KMS-11 (cell line): ENCODE measurements at regions not wholly inside any gene's neighbourhood (a gene's known extent, or its start where the extent isn't known, plus 50 kb on each side); places are given as distances from the start of the nearest gene placed in this dataset.

Experiments
- H2AFZ ChIP-seq: fragments of 200-600 bp; sonication (generic); 2 replicates; pipeline ENCODE4 v1.6.1; 2016; ENCODE audit warnings: antibody characterized with exemption, mixed run types, low read depth
- H3K27ac ChIP-seq: fragments of 200-600 bp; sonication (generic); 2 replicates; pipeline ENCODE4 v1.6.1; 2016; ENCODE audit warnings: mild to moderate bottlenecking, mixed run types
- H3K27me3 ChIP-seq: fragments of 200-600 bp; sonication (generic); 2 replicates; pipeline ENCODE4 v1.6.1; 2017; ENCODE audit warnings: mild to moderate bottlenecking, low read depth, mixed run types, moderate library complexity; ENCODE audit not compliant: insufficient read depth
- H3K36me3 ChIP-seq: fragments of 200-600 bp; sonication (generic); 2 replicates; pipeline ENCODE4 v1.6.1; 2017; ENCODE audit warnings: mild to moderate bottlenecking, mixed run types; ENCODE audit not compliant: insufficient read depth
- H3K4me1 ChIP-seq: fragments of 200-600 bp; sonication (generic); 2 replicates; pipeline ENCODE4 v1.6.1; 2016; ENCODE audit warnings: mild to moderate bottlenecking, low read depth, mixed run types; ENCODE audit not compliant: poor library complexity, severe bottlenecking
- H3K4me2 ChIP-seq: fragments of 200-600 bp; sonication (generic); 2 replicates; pipeline ENCODE4 v1.7.0; 2016; ENCODE audit warnings: mild to moderate bottlenecking, mixed run types
- H3K4me3 ChIP-seq: fragments of 200-600 bp; sonication (generic); IDR thresholded peaks from 2 replicates; pipeline ENCODE4 v1.6.1; 2017; ENCODE audit warnings: low read depth, low read length, mixed read lengths; ENCODE audit not compliant: insufficient read depth
- H3K79me2 ChIP-seq: fragments of 200-600 bp; sonication (generic); 2 replicates; pipeline ENCODE4 v1.6.1; 2016; ENCODE audit warnings: low read depth, mixed run types; ENCODE audit not compliant: insufficient read depth
- H3K9ac ChIP-seq: fragments of 200-600 bp; sonication (generic); 2 replicates; pipeline ENCODE4 v1.6.1; 2016; ENCODE audit warnings: mild to moderate bottlenecking, mixed run types
- H4K20me1 ChIP-seq: fragments of 200-600 bp; sonication (generic); 2 replicates; pipeline ENCODE4 v1.6.1; 2016; ENCODE audit warnings: mild to moderate bottlenecking, mixed run types; ENCODE audit not compliant: insufficient read depth
- TF ChIP-seq, protein P1 (sequence below): fragments of 200-600 bp; sonication (generic); conservative IDR thresholded peaks from 2 replicates; pipeline ENCODE4 v1.6.1; 2017; ENCODE audit warnings: low read depth, mild to moderate bottlenecking, antibody characterized with exemption, low read length, moderate library complexity, mixed read lengths

DNA sequence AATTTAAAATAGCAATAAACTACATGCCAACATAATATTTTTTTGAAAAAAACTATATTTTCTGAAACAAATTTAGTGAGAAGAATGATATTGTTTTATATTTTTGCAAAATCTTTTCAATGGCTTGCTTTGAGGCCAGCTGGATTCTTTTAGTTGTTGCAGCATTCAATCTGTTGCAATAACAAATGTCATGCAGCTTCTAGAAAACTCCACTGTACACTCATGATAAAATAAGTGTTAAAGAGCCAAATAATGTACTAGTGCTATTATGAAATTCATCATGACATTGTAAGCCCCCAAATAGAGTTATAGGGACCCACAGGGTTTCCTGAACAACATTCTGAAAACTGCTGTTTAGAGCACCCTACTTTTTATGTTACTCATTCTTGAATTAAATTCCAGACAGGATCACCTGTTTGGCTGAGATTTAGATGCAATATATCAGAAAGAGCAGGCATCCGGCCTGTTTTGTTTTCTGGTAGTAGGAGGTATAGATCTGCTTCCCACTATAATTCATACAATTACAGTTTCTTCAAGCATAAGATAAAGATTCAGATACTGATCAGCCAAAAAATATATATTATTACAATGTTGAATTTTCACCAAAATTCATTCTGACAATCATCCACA, 703.0 kb upstream of the ZNF385D start:
- TF ChIP-seq, protein P1, sequence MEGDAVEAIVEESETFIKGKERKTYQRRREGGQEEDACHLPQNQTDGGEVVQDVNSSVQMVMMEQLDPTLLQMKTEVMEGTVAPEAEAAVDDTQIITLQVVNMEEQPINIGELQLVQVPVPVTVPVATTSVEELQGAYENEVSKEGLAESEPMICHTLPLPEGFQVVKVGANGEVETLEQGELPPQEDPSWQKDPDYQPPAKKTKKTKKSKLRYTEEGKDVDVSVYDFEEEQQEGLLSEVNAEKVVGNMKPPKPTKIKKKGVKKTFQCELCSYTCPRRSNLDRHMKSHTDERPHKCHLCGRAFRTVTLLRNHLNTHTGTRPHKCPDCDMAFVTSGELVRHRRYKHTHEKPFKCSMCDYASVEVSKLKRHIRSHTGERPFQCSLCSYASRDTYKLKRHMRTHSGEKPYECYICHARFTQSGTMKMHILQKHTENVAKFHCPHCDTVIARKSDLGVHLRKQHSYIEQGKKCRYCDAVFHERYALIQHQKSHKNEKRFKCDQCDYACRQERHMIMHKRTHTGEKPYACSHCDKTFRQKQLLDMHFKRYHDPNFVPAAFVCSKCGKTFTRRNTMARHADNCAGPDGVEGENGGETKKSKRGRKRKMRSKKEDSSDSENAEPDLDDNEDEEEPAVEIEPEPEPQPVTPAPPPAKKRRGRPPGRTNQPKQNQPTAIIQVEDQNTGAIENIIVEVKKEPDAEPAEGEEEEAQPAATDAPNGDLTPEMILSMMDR: no peak
- no peak overlapping the region for H3K4me2 ChIP-seq
- no peaks in the 10 kb centered on the region for H4K20me1 ChIP-seq
- H3K9ac ChIP-seq: no peak overlapping the region
- no peaks in the 10 kb centered on the region for H3K27me3 ChIP-seq
- no peak overlapping the region for H2AFZ ChIP-seq
- H3K36me3 ChIP-seq: no peaks in the 10 kb centered on the region
- no peaks in the 10 kb centered on the region for H3K79me2 ChIP-seq
- H3K4me3 ChIP-seq: no peak overlapping the region
- no peak overlapping the region for H3K27ac ChIP-seq
- H3K4me1 ChIP-seq: no peaks in the 10 kb centered on the region

DNA sequence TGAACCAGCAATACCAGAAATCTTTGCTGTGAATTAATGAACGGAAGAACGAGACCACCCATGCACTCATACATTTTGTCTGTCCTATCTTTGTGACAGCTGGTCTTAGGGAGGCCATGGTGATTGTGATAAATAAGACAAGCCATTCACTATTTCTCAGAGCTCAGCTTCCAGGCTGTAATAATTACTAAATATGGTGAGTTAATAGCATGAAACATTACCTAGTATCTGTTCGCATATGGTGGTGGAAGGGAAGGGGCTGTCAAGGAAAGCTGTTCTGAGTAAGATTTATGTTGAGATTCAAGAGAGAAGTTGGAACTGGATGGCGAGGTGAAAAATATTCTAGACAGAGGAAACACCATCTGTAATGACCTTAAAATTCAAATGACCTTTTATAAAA, 719.0 kb upstream of the ZNF385D start:
- no peak overlapping the region for H2AFZ ChIP-seq
- peaks cover 11% of the 10 kb centered on the region for H3K4me1 ChIP-seq
- H3K27ac ChIP-seq: no peak overlapping the region
- no peaks in the 10 kb centered on the region for H4K20me1 ChIP-seq
- TF ChIP-seq, protein P1: no peak
- H3K36me3 ChIP-seq: no peaks in the 10 kb centered on the region
- H3K4me3 ChIP-seq: no peak overlapping the region
- H3K4me2 ChIP-seq: no peak overlapping the region
- H3K27me3 ChIP-seq: no peaks in the 10 kb centered on the region
- no peaks in the 10 kb centered on the region for H3K79me2 ChIP-seq
- H3K9ac ChIP-seq: no peak overlapping the region

- Histone ChIP-seq H3K4me2 (no peak overlapping the region), H4K20me1 (no peaks in the 10 kb centered on the region)
- TF ChIP-seq, protein P1: no peak
These were observed 720.5 kb upstream of the ZNF385D start for GRCh38 chr3:22471557-22471956.

DNA sequence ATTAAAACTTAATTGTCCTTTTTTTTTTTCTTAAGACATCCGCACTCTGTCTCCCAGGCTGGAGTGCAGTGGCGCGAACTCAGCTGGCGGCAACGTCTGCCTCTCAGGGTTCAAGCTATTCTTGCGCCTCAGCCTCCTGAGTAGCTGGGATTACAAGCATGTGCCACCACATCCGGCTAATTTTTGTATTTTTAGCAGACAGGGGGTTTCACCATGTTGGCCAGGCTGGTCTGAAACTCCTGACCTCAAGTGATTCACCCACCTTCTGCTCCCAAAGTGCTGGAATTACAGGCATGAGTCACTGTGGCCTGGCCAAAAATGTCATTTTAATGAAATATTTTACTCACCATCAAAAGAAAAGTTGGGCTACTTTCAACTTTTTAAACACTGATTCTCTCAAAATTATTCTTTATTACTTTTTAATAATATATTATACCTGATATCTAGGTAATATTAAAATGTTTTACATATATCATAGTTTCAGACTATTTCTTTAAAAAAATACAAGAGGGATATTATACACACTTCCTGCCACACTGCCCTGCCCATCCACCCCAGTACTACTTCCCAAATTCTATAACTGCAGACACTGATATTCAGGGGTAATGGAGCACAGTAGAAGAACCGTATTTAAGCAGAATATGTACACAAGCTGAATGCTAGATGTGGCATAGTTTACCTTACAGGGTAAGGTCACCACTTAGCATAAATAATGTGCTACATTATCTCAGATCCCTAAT, 723.9 kb upstream of the ZNF385D start:
- Histone ChIP-seq H3K4me2 (no peak overlapping the region), H3K9ac (no peak overlapping the region), H4K20me1 (no peaks in the 10 kb centered on the region), H3K4me1 (peaks cover 11% of the 10 kb centered on the region), H2AFZ (no peak overlapping the region), H3K36me3 (no peaks in the 10 kb centered on the region), H3K4me3 (no peak overlapping the region), H3K27ac (no peak overlapping the region), H3K79me2 (no peaks in the 10 kb centered on the region), H3K27me3 (no peaks in the 10 kb centered on the region)
- TF ChIP-seq, protein P1: no peak

More at GRCh38 chr3:22471557-22471956, 720.5 kb upstream of the ZNF385D start:
- no peak overlapping the region for H2AFZ ChIP-seq
- H3K9ac ChIP-seq: no peak overlapping the region
- H3K36me3 ChIP-seq: no peaks in the 10 kb centered on the region
- H3K79me2 ChIP-seq: no peaks in the 10 kb centered on the region
- H3K4me3 ChIP-seq: no peak overlapping the region
- no peak overlapping the region for H3K27ac ChIP-seq
- no peaks in the 10 kb centered on the region for H3K27me3 ChIP-seq
- H3K4me1 ChIP-seq: peaks cover 11% of the 10 kb centered on the region
